AML-193 (cell line): ENCODE measurements at regions not wholly inside any gene's neighbourhood (a gene's known extent, or its start where the extent isn't known, plus 50 kb on each side); places are given as distances from the start of the nearest gene placed in this dataset.
"Not testable (repeated sequence)": the region's sequence is repeated elsewhere in the genome, so short reads cannot be mapped to it uniquely, and the experiment has no call there.

ENCODE experiments used
- DNase-seq, 2 experiments: peaks; one replicate each; lab custom pipeline; 2025; lab: John Stamatoyannopoulos, UW

DNA sequence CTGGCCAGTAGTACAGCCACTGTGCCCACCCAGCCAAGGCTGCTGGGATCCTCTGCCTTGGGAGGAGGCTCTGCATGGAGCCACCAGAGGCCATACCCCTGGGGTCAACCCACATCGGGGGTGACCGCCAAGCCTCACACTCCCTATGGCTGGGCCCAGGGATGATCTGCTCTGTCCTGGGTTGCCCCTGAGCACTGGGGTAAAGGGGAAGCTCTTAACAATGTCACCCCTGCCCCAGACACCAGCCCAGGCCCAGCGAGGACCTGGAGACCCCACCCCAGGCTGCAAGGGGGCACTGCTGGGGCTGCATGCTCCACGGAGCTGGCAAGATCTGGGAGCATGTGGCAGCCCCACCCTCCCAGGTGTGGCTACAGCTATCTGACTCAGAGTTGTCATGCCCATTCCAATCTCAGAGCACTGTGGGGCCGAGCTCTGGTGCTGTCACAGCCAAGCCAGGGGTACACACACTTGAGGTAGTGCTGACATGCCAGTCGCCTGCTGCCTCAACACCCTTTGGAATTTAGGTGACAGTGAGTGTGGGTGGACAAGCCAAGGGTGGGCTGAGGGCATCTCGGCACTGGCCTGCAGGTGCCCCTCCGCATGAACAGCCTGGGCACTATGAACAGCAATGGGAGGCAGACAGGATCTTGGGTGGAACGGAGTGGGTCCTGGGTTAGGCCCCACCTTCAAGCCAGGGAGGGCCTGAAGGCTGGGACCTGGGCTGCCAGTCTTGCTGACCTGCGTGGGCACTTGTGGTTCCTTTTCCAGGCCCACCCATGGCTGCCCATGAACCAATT is 427.7 kb downstream of the LRRIQ3 start:
- no peak for DNase-seq

DNA sequence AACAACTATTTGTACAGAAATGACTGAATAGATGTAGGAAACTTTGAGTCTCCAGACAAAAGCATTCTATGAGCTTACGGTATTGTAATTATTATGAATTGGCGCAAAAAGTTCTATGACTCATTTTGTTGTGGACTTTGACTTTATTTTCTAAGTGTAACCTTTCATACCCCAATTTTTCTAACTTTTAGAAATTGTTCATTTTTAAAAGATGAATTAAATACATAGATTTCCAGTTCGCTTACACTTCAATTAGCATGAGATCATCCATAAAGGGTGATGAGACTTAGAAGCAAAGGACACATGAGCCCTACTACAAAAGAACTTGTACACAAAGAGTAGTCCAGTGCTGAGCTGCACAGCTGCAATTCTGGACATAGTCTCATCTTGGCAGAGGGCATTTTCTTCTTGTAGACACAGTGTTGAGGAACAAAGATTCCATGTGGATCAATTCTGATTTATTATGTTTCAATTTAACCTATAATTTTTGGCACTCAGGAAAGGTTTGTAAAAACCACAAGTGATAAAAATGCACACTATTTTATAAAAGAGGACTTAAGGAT is 431.1 kb downstream of the LRRIQ3 start:
- DNase-seq = no peak

DNA sequence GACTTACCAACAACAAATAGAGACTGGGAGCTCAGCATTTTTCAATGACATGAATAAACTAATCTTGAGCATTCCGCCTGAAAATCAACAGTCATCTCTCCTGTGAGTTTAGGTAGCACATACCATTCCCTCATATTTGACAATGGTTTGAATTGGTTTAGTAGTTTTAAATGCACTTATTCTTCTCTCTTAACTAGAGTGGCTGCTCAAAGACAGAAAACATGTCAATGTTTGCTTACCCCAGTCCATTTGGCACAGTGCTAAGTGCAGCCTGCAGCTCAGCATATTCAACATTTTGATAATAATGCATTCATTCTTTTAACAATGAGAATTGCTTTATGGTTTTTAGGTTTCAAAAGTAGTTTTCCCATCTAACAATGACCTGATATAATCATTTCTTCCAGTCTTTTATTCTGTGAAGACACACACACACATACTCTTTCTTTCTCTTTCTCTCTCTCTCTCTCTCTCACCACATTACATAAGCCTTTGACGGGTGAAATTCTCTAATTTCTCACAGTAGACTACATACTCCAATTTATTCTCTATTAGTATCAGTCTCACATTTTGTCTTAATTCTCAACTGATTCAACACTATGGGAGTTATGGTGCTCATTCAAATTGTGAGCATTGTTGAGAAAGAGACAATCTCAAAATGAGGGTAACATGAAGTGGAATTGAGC is 432.3 kb downstream of the LRRIQ3 start:
- no peak for DNase-seq

DNA sequence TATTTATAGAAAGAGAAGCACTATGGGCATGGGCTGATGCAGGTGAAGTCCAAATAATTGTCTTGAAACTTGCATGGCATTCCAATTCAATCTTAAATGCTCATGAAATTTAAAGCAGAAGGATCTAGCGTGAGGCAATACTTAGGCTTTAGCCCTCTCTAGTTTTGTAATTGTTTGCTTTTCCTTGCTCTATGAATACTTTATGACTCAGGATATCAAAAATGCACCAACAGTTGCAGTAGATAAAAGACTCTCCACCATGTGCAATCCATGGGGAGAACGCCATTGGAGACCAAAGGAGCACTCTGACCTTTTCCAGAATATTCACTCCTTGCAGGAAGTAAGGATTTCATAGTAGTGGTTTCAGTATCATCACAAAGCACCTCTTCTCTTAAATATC is 436.4 kb downstream of the LRRIQ3 start:
- no peak for DNase-seq

DNA sequence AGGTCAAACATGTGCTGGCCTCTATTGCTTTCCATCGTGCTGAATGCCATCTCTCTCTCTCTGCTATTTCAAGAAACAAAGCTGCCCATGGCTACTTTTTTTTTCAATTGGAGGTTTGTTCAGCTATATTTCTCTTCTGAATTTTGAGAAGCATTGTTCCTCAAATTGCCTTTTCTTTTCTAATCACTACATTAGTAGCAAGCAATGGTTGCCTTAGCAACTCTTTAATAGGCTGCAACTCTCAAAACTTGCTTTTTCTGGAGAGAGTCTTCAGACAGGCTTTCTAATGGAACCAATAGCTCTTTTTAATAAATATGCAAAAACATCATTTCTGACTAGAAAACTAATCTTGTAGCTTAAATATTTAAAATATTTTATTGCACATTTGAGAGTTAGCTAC is 439.0 kb downstream of the LRRIQ3 start:
- no peak for DNase-seq

DNA sequence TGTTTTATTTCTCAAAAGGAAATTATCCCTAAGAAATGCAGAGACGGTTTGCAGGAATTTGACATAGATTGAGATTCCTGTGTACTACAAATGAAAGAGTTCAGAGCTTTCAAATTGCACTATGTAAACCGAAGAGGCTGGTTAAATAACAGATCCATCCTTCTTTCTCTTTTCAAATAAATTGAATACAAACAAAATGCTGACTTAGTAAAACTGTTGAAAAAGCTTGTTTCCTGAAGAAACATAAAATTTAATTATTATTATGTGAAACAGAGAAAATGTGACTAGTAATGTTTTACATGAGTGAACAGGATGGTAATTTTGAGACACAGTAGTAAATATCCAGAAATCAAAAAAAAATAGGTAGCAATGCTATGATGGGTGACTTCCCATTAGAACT is 441.2 kb downstream of the LRRIQ3 start:
- no peak for DNase-seq

DNA sequence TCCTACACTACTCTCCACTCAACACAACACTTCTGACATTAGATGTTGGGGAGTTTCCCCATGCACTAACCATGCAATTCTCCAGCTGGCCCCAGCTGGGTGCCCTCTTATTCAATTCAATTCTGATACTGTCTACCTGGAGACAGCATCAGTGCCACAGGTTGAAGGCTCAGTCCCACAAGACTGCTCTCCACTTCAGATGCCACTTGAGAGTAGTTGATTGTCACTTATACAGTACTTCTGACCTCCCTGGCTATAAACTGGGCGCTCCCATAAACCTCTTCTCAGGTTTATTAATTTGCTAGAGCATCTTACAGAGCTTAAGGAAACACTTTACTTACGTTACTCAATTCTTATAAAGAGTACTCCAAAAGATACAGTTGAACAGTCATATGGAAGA is 442.3 kb downstream of the LRRIQ3 start:
- DNase-seq = no peak

DNA sequence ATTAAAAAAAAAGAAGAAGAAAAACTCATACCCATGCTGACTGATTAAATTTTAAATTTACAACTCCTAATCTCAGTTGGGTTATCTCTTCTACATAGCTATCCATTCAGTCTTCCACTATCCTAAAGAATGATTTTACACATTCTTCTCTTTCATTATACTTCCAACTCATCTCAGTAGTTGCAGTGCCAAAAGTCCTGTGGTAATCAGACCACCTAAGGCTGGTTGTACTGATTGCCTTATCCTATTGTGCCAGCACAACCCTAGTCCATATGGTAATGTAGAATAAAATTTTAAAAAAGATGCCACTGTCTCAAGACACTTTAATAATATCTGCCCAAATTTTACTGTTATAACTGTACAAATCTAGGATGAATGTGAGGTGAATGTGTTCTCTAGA is 448.0 kb downstream of the LRRIQ3 start:
- no peak for DNase-seq

DNA sequence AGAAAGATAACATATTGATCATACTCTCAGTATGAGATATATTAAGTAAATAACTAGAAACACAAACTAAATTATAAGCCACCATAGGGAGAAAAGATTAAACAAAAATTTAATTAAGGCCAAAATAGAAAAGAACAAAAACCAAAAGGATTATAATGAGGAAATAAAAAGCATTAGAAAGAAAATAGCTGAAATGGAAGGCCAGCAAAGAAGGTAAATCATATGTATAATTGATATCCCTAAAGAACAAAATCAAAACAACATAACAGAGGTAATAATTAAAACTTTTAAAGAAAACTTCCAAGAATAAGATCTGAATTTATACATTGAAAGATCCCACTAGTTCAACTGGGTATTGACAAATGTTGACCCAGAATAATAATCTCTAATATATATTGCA is 453.0 kb downstream of the LRRIQ3 start:
- DNase-seq = no peak

DNA sequence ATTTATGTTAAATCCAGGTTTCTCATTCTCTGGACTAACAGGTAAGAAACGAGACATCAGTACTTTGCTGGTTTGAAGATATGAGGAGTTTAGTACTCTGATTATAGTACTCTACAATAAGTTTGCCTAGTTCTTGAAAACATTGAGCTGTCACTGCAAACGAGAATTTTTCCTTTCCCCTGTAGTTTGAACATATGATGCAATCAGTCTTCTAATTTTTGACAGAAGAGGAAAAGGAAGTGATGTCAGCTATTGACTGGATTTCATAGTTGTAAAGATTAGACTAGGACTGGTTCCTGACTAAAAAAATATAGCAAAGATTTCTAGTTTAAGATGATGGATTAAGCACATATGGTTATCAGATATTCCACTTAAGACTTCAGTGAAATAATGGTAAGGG is 461.9 kb downstream of the LRRIQ3 start:
- no peak for DNase-seq

DNA sequence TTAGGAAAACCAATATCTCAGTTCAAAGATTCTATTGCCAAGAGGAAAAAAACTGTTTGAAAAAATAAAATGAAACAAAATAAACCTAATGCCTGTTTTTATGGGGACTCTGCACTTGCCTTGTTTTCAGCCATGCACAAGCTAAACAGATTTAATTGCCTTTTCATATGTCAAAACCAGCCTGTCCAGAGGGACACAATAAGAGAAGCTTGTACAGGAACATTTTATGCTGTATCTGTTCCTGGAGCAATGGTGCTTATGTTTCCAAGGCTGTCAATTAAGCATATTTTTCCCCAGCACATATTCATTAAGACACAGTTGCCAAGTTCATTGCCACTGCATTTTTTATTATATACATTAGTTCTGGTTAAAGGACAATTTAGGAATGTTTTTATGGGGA is 470.9 kb downstream of the LRRIQ3 start:
- no peak for DNase-seq

DNA sequence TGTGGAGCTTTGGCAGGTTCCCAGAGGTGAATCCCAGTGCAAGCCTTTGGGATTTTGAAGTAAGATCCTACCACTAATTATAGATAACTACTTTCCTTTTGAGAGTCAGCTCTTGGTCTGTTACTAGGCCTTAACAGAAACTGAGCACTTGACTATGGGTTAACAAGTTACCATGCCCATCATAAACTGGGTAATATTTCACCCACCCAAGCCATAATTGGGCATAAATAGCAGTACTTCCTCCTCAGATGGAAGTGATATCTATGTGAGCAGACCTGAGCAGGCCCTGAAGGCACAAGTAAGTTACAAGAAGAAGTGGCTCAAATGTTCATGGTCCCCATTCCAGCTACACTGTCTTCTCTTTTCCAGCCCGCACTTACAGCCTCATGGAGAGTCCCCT is 475.9 kb downstream of the LRRIQ3 start:
- DNase-seq = no peak

DNA sequence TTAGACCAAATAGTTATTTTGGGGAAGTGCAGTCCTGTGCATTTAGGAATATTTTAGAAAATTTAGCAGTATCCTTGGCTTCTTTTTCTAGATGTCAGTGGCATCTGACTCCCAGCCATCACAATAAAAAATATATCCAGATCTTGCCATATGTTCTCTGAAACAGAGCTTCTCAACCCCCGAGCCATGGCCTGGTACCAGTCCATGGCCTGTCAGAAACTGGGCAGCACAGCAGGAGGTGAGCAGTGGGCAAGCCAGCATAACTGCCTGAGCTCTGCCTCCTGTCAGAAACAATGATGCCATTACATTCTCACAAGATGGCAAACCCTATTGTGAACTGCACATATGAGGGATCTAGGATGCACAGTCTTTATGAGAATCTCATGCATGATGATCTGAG is 480.0 kb downstream of the LRRIQ3 start:
- DNase-seq = no peak

DNA sequence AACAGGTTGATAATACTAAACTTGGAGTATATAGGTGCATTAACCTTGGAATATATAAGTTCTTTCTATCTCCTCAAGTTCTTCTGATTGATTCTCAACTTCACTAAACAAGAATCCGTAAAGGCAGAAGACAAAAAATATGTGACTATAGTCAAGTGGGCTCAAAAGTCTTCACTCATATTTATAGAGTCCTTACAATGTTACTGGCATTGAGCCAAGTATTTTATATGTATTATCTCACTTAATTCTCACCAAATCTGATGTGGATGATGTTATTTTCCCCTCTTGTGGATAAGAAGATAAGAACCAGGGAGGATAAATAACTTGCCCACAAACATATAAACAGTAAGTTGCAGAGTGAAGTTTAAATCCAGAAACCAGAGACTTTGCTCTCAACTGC is 486.9 kb downstream of the LRRIQ3 start:
- no peak for DNase-seq

DNA sequence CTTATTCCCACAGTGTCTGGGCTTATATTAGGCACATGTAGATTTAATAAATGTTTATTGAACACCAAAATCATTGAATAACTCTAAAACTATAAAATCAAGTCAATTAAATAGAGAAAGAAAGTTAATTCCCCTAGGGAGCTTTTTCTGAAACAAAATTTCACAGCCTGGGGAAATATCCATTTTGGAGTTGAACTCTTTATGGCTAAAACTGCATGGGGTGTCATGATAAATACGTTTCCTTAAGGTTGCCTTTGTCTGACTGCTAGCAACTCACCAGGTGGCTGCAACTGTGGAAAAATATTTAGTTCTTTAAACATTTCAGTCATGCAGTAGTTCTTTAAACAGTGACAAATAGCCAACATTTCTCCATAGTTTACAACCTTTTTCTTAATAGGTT is 496.1 kb downstream of the LRRIQ3 start:
- DNase-seq = no peak

DNA sequence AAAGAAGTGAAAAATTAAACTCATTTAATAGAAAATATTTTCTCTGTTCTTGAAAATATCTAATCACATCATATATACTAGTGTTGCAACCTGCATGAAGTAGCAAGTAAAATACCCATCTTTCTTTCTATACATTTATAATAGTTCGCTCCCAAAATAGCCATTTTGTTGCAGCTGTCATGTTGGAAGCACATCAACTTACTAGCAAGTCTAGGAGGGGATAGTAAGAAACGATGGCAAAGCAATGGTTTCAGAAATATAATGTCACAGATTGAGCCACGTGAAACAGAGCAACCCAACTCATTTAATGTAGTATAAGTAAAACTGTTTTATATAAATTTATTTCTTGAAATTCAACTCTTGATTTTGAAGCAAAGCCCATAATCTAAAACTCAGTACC is 521.8 kb downstream of the LRRIQ3 start:
- no peak for DNase-seq

DNA sequence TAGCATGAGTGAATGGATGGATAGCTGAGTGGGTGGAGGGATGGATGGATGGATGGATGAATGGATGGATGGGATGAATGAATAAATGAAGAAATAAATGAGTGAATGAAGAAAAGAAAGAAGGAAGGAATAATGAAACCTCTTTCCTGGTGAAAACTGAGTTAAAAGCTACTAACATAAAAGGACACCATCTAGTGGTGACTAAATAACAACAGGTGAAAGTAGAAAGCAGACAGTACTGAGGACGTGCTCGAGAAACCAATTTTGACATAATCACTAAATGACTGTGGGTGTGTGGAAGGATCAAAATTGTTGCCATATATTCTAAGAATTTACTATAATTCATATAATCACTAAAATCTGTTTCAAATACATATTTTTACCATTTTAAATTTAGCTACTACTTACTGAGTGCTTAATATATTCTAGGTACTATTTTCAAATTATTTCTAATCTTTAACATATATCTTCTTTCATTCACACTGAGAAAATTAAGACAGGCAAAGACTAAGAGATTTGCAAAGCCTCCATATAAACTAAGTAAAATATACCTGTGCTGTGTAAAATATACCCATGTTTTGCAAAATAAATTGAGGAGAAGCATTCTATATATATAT is 522.9 kb downstream of the LRRIQ3 start:
- peak; percentile 32 to 71 for DNase-seq

DNA sequence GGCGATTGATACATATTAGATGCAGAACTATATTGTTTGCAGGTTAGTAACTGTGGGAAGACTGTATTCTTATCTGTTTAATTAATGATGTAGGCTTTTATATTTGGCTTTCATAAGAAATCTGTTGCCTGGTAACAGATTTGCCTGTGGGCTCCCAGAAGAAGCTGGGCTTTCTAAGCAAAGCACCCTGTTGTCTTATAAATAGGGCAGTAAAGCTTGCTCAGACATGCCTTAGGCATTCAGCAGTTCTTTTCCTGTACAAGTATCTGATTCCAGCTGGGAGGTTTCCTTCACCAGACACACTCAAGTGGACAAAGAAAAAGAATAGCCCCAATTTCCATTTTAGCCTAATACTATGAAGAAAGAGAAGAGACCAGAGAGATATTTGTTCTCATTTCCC is 524.0 kb downstream of the LRRIQ3 start:
- DNase-seq = no peak

DNA sequence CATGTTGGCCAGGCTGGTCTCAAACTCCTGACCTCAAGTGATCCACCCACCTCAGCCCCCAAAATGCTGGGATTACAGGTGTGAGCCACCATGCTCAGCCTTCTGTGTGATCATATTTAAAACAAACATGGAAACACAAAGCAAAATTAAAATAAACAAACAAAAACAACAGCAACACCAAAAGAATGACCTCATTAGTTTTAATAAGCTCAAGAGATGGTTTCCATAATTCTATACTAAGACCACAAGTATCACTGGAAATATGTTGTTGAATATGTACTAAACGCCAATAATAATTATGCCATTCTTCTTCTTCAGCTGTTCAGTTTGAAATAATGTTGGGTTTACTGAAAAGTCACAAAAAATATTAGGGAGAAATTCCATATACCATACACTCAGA is 526.4 kb downstream of the LRRIQ3 start:
- no peak for DNase-seq

DNA sequence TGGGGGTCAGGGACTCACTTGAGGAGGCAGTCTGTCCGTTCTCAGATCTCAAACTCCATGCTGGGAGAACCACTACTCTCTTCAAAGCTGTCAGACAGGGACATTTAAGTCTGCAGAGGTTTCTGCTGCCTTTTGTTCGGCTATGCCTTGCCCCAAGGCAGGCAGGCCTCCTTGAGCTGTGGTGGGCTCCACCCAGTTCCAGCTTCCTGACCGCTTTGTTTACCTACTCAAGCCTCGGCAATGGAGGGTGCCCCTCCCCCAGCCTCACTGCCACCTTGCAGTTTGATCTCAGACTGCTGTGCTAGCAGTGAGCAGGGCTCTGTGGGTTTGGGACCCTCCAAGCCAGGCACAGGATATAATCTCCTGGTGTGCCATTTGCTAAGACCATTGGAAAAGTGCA is 530.0 kb downstream of the LRRIQ3 start:
- DNase-seq = not testable (repeated sequence)

DNA sequence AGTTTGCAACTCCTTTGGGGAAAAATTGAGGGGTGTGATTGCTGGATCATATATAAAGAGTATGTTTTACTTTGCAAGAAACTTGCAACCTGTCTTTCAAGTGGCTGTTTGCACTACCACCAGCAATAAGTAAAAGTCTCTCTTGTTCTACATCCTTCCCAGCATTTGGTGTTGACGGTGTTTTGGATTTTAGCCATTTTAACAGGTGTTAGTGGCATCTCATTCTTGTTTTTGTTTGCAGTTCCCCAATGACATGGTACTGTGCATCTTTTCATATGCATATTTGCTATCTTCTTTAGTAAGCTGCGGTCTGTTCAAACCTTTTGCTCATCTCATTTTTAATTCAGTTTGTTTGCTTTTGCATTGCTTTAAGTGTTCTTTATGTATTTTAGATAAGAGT is 535.5 kb downstream of the LRRIQ3 start:
- DNase-seq = no peak

DNA sequence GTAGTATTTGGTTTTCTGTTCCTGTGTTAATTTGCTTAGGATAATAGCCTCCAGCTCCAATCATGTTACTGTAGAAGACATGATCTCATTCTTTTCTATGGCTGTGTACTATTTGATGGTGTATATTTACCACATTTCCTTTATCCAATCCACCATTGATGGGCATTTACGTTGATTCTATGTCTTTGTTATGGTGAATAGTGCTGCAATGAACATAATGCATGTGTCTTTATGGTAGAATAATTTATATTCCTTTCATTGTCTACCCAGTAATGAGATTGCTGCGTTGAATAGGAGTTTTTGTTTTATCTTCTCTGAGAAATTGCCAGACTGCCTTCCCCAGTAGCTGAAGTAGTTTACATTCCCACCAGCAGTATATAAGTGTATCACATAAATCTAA is 538.8 kb downstream of the LRRIQ3 start:
- DNase-seq = no peak

DNA sequence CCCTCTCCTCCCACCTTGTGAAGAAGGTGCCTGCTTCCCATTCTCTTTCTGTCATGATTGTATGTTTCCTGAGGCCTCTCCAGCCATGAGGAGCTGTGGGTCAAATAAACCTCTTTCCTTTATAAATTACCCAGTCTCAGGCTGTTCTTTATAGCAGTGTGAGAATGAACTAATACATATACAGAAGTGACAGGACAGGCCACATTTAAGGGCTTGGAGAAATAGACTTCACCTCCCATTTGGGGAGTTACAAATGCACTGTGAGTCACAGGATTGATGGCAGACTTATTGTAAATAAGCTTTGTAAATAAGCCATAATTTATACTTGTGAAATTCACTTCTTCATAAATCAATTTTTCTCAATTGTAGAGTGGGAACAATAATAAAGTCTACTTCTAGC is 543.3 kb downstream of the LRRIQ3 start:
- DNase-seq = no peak
